GM19372 (cell line): ENCODE measurements at regions not wholly inside any gene's neighbourhood (a gene's known extent, or its start where the extent isn't known, plus 50 kb on each side); places are given as distances from the start of the nearest gene placed in this dataset.

Source experiments
- ATAC-seq: cut with Tn5 transposase; IDR thresholded peaks from one replicate; pipeline ENCODE4 v1.9.1; 2021; ENCODE audit warnings: mild to moderate bottlenecking, low read depth, moderate library complexity; ENCODE audit not compliant: unreplicated experiment

DNA sequence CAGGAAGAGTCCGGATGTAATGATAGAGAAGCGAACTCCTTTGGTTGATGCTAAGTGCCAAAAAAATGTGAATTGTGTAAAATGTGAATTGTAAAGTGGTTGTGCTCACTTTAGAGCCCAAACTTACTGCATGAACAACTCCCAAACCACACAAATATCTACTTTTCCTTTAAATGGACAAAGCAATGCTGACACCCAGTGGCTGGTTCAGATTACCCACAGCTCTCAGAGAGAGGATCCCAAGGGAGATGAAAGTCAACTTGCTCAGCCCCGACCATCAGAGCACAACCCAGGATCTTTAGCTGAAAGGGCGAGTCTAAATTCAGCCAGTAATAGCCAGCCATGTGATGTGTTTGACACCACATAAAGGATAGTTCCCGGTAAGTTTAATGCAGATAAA lies 133.7 kb downstream of the NMUR2 start:
- no peak for ATAC-seq

DNA sequence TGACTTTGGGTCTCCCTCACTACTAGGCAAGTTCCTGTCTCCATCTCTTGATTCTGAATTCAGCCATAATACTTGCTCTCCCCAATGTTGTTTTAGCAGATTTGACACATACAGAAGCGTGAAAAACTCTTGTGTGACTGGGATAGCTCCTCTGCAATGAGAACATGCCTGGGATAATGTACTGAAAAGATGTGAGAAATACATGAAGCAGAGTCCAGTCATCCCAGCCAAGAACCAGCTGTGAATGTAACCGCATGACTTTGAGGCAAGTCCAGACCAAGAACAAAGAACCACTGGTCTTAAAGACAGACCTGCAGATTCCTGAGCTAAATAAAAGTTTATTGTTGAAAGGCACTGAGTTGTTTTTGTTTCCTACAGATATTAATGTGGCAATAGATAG lies 135.0 kb downstream of the NMUR2 start:
- no peak for ATAC-seq

GRCh38 chr5:152269533-152269932 lies 135.5 kb downstream of the NMUR2 start:
- ATAC-seq = no peak

DNA sequence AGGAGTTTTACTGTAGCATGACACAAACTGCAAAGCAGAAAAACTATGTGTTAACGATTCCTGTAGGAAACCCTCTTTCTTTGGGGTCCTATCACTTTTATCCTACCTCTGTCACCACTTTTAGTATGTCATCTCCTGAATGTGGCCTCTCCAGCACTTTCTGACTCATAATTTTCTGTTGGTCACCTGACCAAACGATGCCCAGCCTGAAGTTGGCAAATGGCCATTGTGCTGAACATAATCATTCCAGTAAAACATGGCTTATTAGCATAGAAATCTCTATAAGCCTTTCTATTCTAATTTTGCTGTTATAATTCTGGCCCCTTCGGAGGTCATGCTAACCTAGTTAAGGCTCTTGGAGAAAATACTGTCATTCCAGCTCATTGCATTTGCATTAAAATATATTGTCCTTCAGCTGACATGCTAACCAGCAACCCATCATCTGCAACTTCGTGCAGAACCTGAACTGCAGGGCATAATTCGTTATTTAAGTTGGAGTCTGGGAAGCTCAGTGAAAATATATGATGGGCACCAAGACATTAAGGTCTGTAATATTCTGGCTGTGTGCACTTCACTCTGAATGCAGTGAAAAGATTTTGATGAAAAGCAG lies 140.3 kb downstream of the NMUR2 start:
- no peak for ATAC-seq

DNA sequence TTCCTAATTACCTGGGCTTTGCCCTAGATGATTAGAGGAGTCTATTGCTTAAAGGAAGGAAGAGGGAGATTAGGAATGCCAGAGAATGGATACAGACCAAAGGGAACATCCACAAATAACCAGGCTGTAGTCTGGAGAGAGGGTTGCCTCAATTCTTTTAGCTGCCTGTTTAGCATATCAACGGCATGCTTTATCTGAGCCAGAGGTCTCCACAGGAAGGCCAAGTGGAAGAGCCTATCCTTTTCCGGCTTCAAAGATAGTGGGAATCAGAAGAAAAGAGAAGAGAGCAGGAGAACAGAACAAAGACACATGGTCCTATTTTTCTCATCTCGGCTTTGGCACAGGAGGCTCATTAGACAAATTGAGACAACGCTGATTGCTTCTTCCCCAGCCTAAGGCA lies 142.4 kb downstream of the NMUR2 start:
- ATAC-seq = no peak

- ATAC-seq = no peak
These were observed 144.1 kb downstream of the NMUR2 start for GRCh38 chr5:152260940-152261339.

GRCh38 chr5:152259702-152260101 lies 145.4 kb downstream of the NMUR2 start:
- no peak for ATAC-seq

DNA sequence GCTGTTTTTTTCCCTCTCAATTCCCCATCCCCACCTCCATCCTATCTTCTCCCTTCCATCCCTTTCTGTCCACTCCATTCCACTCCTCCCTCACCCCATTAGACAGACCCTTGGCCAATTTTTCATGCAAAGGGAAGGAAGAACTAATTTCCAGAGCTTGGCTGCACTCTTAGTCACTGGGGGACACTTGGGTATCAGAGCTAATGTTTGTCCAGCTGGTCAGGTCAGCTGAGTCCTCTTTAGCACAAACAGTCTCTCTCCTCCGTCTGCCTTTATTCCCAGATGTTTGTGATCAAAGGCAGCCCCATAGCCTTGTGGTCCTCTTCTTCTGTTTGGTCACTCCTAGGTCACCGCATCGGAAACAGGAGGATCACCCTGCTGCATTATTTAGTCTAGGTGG lies 148.5 kb downstream of the NMUR2 start:
- ATAC-seq = no peak

DNA sequence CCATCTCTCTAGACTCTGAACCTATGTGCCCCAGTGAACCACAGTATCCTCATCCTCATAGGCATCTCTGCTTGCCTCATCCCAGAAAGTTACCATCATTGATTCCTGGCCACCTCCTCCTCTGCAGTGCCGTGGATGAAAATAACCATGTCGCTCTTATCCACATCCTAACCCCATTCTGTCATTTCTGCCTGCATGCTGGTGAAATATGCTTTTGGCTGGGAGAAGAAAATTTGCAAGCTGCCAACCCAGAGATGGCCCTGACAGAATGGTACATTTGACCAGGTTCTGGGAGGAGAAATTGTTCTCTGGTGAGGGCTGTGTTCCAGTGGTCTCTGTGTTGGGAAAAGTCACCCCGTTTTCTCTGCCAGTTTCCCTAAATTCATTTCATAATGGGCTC lies 149.7 kb downstream of the NMUR2 start:
- ATAC-seq = no peak

GRCh38 chr5:152247850-152248385 lies 157.2 kb downstream of the NMUR2 start:
- ATAC-seq = no peak

- no peak for ATAC-seq
These were observed 158.7 kb downstream of the NMUR2 start for GRCh38 chr5:152246401-152246800.

DNA sequence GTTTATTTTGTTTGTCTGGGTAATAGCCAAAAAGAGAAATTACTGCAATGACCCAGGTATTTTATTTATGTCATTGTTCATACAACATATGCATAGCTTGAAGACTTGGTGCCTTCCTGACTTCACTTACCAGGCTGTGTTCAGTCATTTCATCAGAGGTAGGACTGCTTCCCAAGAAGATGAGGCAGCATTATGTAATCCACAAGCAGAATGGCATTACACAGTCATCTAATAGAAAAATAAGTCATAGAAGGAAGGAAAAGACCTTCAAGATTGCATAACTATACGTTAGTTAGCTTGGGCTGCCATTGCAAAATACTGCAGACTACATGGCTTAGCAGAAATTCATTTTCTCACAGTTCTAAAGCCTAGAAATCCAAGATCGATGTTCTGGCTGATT lies 167.5 kb downstream of the NMUR2 start:
- ATAC-seq = no peak

GRCh38 chr5:152226191-152226590 lies 178.9 kb downstream of the NMUR2 start:
- ATAC-seq = no peak

DNA sequence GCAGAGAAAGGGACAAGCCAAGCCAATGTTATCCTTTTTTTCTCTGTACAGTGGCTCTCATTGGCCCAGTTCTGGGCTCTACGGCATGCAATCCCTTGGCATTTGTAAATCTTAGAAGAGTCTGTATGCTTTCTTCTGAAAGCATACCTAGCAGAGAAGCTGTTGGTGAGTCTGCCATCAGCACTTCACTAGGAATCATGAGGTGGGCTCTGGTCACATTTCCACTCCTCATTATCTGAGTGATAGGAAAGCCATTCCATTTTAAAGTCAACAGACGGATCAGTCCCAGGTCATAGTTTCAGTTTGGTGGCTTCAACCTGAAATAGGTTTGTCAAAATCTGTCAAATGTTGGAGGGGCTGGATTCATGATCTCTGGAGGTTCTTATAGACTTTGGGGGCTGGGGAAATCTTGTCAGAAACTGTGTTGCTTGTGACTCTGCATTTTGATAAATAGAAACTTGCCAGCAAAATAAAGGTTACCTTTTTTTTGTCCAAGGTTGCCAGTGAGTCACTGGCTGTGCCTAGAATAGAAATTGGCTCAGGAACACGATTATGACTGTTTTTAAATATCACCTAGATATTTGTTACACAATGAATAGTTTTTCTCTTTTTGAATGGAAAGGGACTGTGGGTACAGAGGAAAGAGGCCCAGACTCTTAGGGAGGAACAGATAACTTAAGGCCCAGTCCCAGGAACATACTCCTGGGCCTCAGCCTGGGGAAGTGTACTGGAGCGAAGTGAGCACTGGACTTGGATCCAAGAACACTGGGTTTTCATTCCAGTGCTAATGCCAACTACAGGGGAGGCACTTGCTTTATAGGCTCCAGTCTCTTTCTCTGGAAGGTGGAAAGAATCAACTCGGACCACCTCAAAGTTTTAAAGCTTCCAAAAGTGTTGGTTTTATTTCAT lies 183.1 kb downstream of the NMUR2 start:
- no peak for ATAC-seq

- ATAC-seq = no peak
These were observed 186.4 kb downstream of the NMUR2 start for GRCh38 chr5:152218694-152219093.

GRCh38 chr5:152205804-152206203 lies 199.3 kb downstream of the NMUR2 start:
- no peak for ATAC-seq

DNA sequence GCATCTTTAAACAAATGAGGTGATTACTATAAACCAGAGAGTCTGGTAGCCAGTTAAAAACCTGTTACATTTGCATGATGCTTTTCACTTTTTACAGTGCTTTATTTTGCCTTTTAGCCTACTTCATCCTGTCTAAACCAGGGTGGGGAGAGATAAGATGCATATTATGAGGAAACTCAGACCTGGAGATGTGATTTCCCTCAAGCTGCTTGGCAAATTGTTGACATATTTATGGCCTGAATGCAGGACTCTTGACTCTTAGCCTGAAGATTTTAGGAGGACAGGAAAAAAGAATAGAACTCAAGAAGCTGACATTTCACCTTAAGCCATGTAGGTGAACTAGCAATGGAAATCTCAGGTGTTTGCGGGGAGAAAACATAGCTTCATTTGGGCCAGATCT lies 202.8 kb downstream of the NMUR2 start:
- no peak for ATAC-seq

- ATAC-seq = no peak
These were observed 211.5 kb downstream of the NMUR2 start for GRCh38 chr5:152193391-152194107.

DNA sequence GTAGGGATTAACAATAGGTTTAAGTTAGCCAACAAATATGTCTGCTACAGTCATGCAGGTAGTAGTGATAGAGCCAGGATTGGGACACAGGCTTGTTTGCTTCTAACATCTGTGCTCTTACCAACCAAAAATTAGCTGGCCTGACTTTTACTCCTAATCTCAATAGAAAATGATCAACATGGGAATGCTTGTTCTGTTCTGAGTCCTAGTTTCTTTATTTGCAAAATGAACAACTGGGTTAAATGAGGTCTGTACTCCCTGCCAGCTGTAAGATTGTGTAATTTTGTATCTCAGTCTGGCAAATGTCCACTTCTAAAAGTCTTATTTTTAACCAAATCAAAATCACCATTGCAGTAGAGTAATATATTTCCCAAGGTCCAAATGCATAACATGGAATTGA lies 216.8 kb downstream of the NMUR2 start:
- no peak for ATAC-seq

DNA sequence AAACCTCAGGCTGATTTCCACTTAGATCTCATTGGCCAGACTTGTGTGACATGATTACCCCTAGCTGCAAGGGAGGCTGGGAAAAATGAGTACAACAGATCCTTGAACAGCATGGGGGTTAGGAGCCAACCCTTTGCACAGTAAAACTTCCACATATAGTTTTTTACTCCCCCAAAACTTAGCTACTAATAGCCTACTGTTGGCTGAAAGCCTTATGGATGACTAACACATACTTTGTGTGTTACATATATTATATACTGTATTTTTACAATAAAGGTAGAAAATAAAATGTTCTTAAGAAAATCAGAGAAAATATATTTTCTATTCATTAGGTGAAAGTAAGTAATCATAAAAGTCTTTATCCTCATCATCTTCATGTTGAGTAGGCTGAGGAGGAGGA lies 217.4 kb downstream of the NMUR2 start:
- no peak for ATAC-seq

DNA sequence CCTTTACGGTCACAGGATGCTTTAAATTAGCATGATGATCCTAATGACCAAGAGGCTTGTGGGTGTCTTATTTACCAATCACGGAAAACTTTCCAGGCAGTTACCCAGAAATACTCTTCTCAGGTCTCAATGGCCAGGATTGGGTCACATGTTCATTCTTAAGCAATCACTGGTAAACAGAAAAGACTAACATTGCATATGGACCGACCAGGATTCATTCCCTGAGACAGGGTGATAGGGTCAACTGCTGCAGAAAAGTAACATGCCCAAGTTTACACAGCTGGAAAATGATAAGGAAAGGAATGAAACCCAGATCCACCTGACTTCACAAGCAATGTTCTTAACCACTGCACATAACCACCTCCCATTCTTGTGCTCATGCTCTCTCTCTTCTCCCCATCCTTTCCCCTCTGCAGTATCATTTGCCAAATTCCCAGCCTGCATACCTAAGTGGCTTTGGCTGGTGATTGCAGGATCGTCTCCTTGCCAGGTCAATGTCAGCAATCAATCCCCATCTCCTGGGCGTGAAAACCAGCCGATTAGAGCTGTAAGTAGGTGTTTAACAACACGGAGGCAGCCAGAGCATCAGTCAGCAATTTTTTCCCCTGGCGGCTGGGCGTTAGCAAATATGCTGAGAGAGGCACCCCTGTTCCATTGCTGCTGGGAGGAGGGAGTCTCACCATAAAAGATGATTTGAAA lies 219.4 kb downstream of the NMUR2 start:
- ATAC-seq = no peak
